Epithelial cell of esophagus (primary cell): ENCODE measurements at regions not wholly inside any gene's neighbourhood (a gene's known extent, or its start where the extent isn't known, plus 50 kb on each side); places are given as distances from the start of the nearest gene placed in this dataset.
"Not testable (repeated sequence)": the region's sequence is repeated elsewhere in the genome, so short reads cannot be mapped to it uniquely, and the experiment has no call there.

ENCODE experiments used
- DNase-seq: peaks from one replicate; pipeline ENCODE4 v3.0.0; 2010; ENCODE audit warnings: low read depth
- H3K4me3 ChIP-seq: 2 replicates; pipeline ENCODE4 v1.5.1; 2011; ENCODE audit warnings: mild to moderate bottlenecking, low read length, control low read depth
- CTCF ChIP-seq: IDR thresholded peaks from 2 replicates; pipeline ENCODE4 v1.5.1; 2011; ENCODE audit warnings: low read depth, mild to moderate bottlenecking, low read length, control low read depth, inconsistent platforms; ENCODE audit not compliant: insufficient read depth; ENCODE audit errors: missing control alignments

DNA sequence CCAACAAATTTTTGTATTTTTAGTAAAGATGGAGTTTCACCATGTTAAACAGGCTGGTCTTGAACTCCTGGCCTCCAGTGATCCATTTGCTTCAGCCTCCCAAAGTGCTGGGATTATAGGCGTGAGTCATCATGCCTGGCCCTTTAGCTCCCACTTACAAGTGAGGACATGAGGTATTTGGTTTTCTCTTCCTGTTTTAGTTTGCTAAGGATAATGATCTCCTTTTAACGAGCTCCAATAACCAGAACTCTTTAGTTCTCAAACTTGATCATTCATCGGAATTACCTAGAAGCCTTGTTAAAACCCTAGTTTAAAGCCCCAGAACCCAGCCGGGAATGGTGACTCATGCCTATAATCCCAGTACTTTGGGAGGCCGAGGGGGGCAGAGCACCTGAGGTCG lies 481.4 kb downstream of the TYW1 start:
- no peak for TF ChIP-seq CTCF
- no peak for DNase-seq
- no peak overlapping the region for H3K4me3 ChIP-seq

GRCh38 chr7:67484244-67484751 lies 487.7 kb downstream of the TYW1 start:
- peak; percentile 60 for TF ChIP-seq CTCF
- DNase-seq = peak; percentile 52
- H3K4me3 ChIP-seq = no peak overlapping the region

DNA sequence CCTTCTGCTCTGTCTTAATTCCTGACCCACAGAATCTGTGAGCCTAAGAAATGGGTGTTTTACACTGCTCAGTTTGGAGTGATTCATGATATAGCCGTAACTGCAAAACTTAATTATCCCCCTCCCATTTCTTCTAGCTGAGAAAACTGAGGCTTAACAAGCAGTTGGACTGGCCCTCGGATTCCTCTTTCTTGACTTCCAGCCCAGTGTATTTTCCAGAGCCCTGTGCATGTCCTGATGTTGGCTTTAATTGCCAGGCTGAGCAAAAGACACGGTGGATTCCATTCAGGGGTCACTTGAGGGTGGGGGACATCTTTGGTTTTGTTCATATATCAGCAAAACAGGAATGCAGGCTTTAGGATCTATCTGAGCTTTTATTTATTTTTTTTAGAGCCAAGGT lies 489.8 kb downstream of the TYW1 start:
- H3K4me3 ChIP-seq = no peak overlapping the region
- no peak for TF ChIP-seq CTCF
- DNase-seq = no peak

GRCh38 chr7:67487316-67487715 lies 490.7 kb downstream of the TYW1 start:
- TF ChIP-seq CTCF = no peak
- no peak for DNase-seq
- no peak overlapping the region for H3K4me3 ChIP-seq

- no peak for DNase-seq
- H3K4me3 ChIP-seq = no peak overlapping the region
- no peak for TF ChIP-seq CTCF
Measured at GRCh38 chr7:67489881-67490280, 493.2 kb downstream of the TYW1 start.

DNA sequence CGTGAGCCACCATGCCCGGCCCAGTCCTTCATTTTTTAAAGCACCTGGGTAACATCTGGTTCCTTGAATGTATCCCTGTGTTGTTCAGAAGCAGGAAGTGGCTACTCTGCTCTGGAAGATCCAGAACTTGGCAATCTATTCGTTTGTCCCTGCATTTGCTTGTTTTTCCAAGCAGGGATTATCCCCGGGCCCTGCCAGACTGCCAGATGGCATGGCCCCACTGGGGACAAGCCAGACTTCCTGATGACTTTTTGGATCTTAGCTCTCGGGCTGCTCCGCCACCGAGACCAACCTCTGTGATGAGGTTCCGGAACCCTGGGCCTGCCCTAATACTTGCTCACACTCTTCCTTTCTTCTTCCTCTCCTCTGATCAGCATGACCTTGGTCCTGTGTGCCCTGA lies 496.7 kb downstream of the TYW1 start:
- no peak for TF ChIP-seq CTCF
- no peak overlapping the region for H3K4me3 ChIP-seq
- no peak for DNase-seq

DNA sequence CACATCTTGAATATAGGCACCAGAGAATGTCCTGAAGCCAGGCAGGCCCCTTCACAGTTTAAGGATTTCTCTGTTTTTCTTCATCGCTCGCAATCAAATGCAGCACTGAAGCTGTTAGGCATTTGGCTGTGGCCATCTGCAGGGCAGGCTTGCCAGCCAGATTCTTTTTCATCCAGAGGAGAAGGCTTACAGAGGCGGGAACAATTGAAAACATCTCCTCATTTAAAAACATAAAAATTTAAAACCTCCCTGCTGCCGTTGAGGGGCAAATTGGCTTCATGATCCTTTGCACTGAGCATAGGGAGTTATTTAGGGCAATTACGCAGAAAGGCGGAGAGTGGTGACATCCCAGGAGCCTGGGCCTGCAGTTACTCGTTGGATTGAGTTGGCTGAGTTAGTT lies 500.0 kb downstream of the TYW1 start:
- no peak overlapping the region for H3K4me3 ChIP-seq
- no peak for TF ChIP-seq CTCF
- DNase-seq = no peak

- not testable (repeated sequence) for DNase-seq, H3K4me3 ChIP-seq
Measured at GRCh38 chr7:67497914-67498313, 501.3 kb downstream of the TYW1 start.
